ENCODE measurements at regions not wholly inside any gene's neighbourhood (a gene's known extent, or its start where the extent isn't known, plus 50 kb on each side); places are given as distances from the start of the nearest gene placed in this dataset.

DNA sequence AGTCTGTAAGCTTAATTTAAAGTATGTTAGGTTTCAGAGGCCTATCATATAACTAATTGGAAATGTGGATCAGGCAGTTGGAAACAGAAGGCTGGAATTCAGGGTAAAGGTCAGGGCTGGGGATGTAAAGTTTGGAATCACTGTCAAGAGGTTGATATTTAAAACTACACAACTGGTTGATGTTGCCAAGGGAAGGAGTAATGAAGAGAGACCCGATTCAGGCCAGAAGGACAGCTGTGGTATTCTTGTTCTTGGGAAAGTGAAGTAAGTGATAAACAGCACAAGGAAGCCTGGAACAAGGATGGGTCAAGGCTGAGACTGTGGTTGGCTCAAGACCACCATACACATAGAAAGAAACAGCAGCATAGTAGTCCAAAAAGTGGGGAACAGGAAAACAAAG, 654.2 kb downstream of the NTRK3 start:
- TF ChIP-seq CTCF (IDR thresholded peaks at IDR 0.05; ENCODE audit: borderline replicate concordance, extremely low read depth, low read length, poor library complexity, severe bottlenecking), result no peak
- no peak for TF ChIP-seq EZH2 (IDR thresholded peaks at IDR 0.05; ENCODE audit: borderline replicate concordance, low read depth, low read length, severe bottlenecking)
